HEK293T (cell line): ENCODE measurements at regions not wholly inside any gene's neighbourhood (a gene's known extent, or its start where the extent isn't known, plus 50 kb on each side); places are given as distances from the start of the nearest gene placed in this dataset.

Experiments used
- ARNT ChIP-seq: fragments of 450-650 bp; IDR thresholded peaks from 2 replicates; pipeline ENCODE4 v1.6.1; 2017; ENCODE audit warnings: mild to moderate bottlenecking
- HDGF ChIP-seq: fragments of 450-650 bp; IDR thresholded peaks from 2 replicates; pipeline ENCODE4 v1.6.1; 2017; ENCODE audit warnings: antibody characterized with exemption, borderline replicate concordance

DNA sequence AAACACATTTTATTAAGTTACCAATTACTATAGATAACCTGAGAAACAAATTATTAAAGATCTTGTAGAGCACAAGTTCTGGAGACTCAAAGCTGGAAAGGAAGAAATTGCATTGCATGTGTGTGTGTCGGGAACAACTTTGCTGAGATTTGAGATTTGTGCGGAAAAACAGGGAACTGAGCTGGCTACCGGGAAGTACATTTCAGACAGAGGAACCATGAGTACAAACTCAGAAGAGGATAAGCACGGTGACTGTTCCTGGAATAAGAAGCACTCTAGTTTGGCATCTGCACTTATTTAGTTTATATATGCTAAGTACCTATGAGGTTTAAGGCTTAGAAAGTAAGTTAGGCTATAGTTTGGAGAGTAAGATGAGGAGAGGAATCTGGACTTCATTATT is 97.8 kb downstream of the DACT1 start:
- TF ChIP-seq ARNT (no peak), HDGF (no peak)
